ENCODE measurements at regions not wholly inside any gene's neighbourhood (a gene's known extent, or its start where the extent isn't known, plus 50 kb on each side); places are given as distances from the start of the nearest gene placed in this dataset.

GRCh38 chr2:111715987-111716904, 167.7 kb downstream of the ANAPC1 start:
- no peak for DNase-seq (ENCODE audit: low read depth)

- no peak for DNase-seq (ENCODE audit: low read depth)
Measured at GRCh38 chr2:111716905-111717775, 166.9 kb downstream of the ANAPC1 start.
